OCI-M2 (cell line): ENCODE measurements at regions not wholly inside any gene's neighbourhood (a gene's known extent, or its start where the extent isn't known, plus 50 kb on each side); places are given as distances from the start of the nearest gene placed in this dataset.

Experiments
- DNase-seq: peaks from one replicate; lab custom pipeline; 2025; ENCODE audit not compliant: unreplicated experiment; lab: John Stamatoyannopoulos, UW

- no peak for DNase-seq
These were observed 213.9 kb upstream of the USP25 start for GRCh38 chr21:15515908-15516307.

- no peak for DNase-seq
These were observed 212.4 kb upstream of the USP25 start for GRCh38 chr21:15517394-15517793.

- no peak for DNase-seq
These were observed 208.8 kb upstream of the USP25 start for GRCh38 chr21:15520811-15521643.

GRCh38 chr21:15521644-15522001 lies 208.2 kb upstream of the USP25 start:
- no peak for DNase-seq

- no peak for DNase-seq
These were observed 207.6 kb upstream of the USP25 start for GRCh38 chr21:15522148-15522547.

- DNase-seq: no peak
These were observed 204.9 kb upstream of the USP25 start for GRCh38 chr21:15524855-15525254.

- no peak for DNase-seq
These were observed 203.0 kb upstream of the USP25 start for GRCh38 chr21:15526798-15527197.

GRCh38 chr21:15528346-15528745 lies 201.4 kb upstream of the USP25 start:
- DNase-seq: no peak

- no peak for DNase-seq
These were observed 197.8 kb upstream of the USP25 start for GRCh38 chr21:15531986-15532385.

- no peak for DNase-seq
These were observed 196.2 kb upstream of the USP25 start for GRCh38 chr21:15533618-15534017.

GRCh38 chr21:15534450-15534886 lies 195.3 kb upstream of the USP25 start:
- DNase-seq: no peak

- no peak for DNase-seq
These were observed 190.4 kb upstream of the USP25 start for GRCh38 chr21:15539376-15539775.

- DNase-seq: no peak
These were observed 186.3 kb upstream of the USP25 start for GRCh38 chr21:15543473-15543872.

- DNase-seq: no peak
These were observed 180.1 kb upstream of the USP25 start for GRCh38 chr21:15549671-15550070.

GRCh38 chr21:15552914-15553494 lies 176.8 kb upstream of the USP25 start:
- DNase-seq: no peak

GRCh38 chr21:15557925-15558324 lies 171.9 kb upstream of the USP25 start:
- DNase-seq: no peak

- no peak for DNase-seq
These were observed 170.9 kb upstream of the USP25 start for GRCh38 chr21:15558884-15559283.

- DNase-seq: no peak
These were observed 170.1 kb upstream of the USP25 start for GRCh38 chr21:15559660-15560059.

GRCh38 chr21:15560383-15561056 lies 169.3 kb upstream of the USP25 start:
- DNase-seq: no peak

GRCh38 chr21:15562748-15563147 lies 167.0 kb upstream of the USP25 start:
- no peak for DNase-seq

- DNase-seq: no peak
These were observed 164.9 kb upstream of the USP25 start for GRCh38 chr21:15564907-15565306.

GRCh38 chr21:15566703-15567102 lies 163.1 kb upstream of the USP25 start:
- no peak for DNase-seq
